Right lobe of liver (tissue), 4 donors: ENCODE measurements at regions not wholly inside any gene's neighbourhood (a gene's known extent, or its start where the extent isn't known, plus 50 kb on each side); places are given as distances from the start of the nearest gene placed in this dataset.

ENCODE experiments used
- CTCF ChIP-seq, 4 donors: fragments of 200-600 bp in 3 of 4; fragments of 450-650 bp in 1 of 4; IDR thresholded peaks; one replicate each; pipeline versions ENCODE4 v1.5.1 to v1.8.0; 2016 to 2022; ENCODE audit warnings: antibody characterized with exemption in 4 of 4, mild to moderate bottlenecking in 2 of 4
- POLR2A ChIP-seq: fragments of 450-650 bp; IDR thresholded peaks from one replicate; pipeline ENCODE4 v1.6.1; 2017; ENCODE audit warnings: antibody characterized with exemption, mild to moderate bottlenecking
- donor health status: DM: no; HTN: no; CAD: no.
- donor health status: DM: no; HTN: no; CAD: no.
- donor health status: DM: no; HTN: yes; CAD: no.

- no peak for TF ChIP-seq CTCF (IDR thresholded peaks at IDR 0.05)
- no peak for TF ChIP-seq POLR2A
Measured at GRCh38 chr5:117394506-117395157, 820.0 kb upstream of the SEMA6A start.
